Spinal cord (tissue), 9 donors: ENCODE measurements at regions not wholly inside any gene's neighbourhood (a gene's known extent, or its start where the extent isn't known, plus 50 kb on each side); places are given as distances from the start of the nearest gene placed in this dataset.

Experiments used
- DNase-seq, 6 donors: peaks; one replicate each; pipeline versions ENCODE4 v3.0.0 to v3.0.0-alpha.2; 2013 to 2015; ENCODE audit warnings: low spot score in 6 of 6, low read depth in 4 of 6
- H3K27ac ChIP-seq: one replicate; pipeline ENCODE4 v1.5.1; 2013; ENCODE audit warnings: low read depth, low read length, control low read depth
- H3K27me3 ChIP-seq: one replicate; pipeline ENCODE4 v1.6.1; 2013; ENCODE audit warnings: low read length; ENCODE audit not compliant: control insufficient read depth, insufficient read depth
- H3K36me3 ChIP-seq: one replicate; pipeline ENCODE4 v1.6.1; 2013; ENCODE audit warnings: low read length; ENCODE audit not compliant: control insufficient read depth, insufficient read depth
- H3K4me1 ChIP-seq: one replicate; pipeline ENCODE4 v1.6.1; 2013; ENCODE audit warnings: low read length; ENCODE audit not compliant: control insufficient read depth, insufficient read depth
- H3K4me3 ChIP-seq: one replicate; pipeline ENCODE4 v1.5.1; 2013; ENCODE audit warnings: low read depth, low read length, control low read depth
- H3K9me3 ChIP-seq: one replicate; pipeline ENCODE4 v1.6.1; 2013; ENCODE audit warnings: low read length; ENCODE audit not compliant: control insufficient read depth, insufficient read depth
- WGBS: methylation state at CpG from one replicate; pipeline ENCODE4 v1.1.5; 2013; ENCODE audit warnings: missing lambda C conversion rate; ENCODE audit not compliant: insufficient coverage; 5-methylcytosine and 5-hydroxymethylcytosine counted together
- donor health status: healthy.

DNA sequence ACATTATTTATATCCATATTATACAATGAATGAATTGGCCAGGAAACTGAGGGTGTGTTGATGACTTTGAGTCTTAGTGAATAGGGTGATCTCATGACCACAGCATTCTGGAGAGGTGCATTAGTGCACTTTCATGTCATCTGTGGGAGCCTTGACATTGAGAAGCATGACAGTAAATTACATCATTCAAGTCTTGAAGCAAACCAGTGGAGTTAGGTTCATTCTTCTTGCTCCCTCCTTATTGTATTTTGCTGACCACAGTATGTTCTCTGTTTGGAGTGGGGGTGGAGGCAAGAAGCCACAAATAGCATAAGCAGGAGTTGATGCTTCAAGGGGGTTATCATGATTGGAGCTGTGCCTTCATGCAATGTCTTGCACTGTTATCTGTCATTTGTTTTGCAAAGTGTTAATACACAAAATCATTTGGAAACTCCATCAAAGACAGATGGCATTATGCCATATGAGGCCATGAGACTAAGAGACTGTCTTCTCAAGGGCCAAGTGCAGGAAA is 680.2 kb downstream of the NYAP2 start:
- Histone ChIP-seq H3K9me3 (no peaks in the 10 kb centered on the region), H3K36me3 (no peaks in the 10 kb centered on the region), H3K27ac (no peak overlapping the region), H3K27me3 (no peaks in the 10 kb centered on the region), H3K4me1 (no peaks in the 10 kb centered on the region), H3K4me3 (no peak overlapping the region)
- no peak for DNase-seq

DNA sequence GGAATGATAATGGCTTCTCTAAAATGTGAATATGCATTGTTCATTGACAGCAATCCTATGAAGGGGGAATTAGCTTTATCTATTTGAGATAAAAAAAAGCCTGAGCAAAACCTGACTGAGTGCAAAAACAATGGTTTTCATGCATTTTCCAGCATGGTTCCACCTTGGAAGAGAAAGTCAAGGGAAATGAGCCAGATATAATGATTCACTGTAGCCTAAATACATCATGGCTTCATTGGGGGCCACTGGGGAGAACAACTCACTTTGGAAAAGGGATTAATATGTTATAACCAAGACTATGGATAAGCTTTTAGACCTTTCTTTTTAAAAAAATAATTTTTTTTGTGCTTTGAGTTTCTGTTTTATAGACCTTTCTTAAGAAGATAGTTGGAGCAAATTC is 679.7 kb downstream of the NYAP2 start:
- no peak overlapping the region for H3K4me3 ChIP-seq
- no peaks in the 10 kb centered on the region for H3K36me3 ChIP-seq
- H3K9me3 ChIP-seq, result no peaks in the 10 kb centered on the region
- H3K27me3 ChIP-seq, result no peaks in the 10 kb centered on the region
- no peak for DNase-seq
- H3K27ac ChIP-seq, result no peak overlapping the region
- H3K4me1 ChIP-seq, result no peaks in the 10 kb centered on the region

DNA sequence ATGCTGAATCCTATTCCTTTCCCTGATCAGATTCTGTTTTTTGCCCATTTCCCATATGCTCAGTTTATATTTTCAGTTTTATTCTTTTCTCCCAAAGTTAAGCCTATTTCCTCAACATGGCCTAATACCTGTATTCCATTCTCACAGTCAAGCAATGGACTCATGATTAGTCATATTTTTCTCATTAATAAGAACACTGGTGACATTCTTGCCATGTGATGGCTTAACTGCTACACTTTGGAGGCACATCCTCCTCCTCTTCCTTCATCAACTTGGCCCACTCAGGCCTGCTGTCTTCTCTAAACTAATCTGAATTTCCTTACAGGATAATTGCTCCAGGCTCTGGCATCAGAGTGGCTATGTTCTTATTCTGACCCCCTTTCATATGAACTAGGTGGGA is 679.2 kb downstream of the NYAP2 start:
- H3K4me3 ChIP-seq, result no peak overlapping the region
- no peak for DNase-seq

DNA sequence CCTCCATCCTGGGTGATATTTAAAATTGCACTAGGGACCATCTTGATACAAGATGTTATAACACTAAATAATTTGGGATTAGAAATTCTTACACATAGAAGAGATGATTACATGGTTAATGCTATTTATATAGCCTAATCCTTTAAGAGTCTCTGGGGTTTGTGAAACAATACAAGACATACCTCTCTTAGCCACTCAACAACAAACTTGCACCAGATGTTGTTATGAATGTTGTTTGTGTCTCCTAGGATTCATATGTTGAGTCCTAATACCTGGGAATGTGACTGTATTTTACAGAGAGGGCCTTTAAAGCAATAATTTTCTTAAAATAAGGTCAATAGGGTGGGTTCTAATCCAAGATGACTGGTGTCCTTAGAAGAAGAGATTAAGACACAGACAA is 678.3 kb downstream of the NYAP2 start:
- no peak for DNase-seq

More for the DNA sequence above, 679.2 kb downstream of the NYAP2 start:
- H3K9me3 ChIP-seq, result no peaks in the 10 kb centered on the region
- no peaks in the 10 kb centered on the region for H3K27me3 ChIP-seq
- H3K4me1 ChIP-seq, result no peaks in the 10 kb centered on the region
- H3K27ac ChIP-seq, result no peak overlapping the region
- no peaks in the 10 kb centered on the region for H3K36me3 ChIP-seq

DNA sequence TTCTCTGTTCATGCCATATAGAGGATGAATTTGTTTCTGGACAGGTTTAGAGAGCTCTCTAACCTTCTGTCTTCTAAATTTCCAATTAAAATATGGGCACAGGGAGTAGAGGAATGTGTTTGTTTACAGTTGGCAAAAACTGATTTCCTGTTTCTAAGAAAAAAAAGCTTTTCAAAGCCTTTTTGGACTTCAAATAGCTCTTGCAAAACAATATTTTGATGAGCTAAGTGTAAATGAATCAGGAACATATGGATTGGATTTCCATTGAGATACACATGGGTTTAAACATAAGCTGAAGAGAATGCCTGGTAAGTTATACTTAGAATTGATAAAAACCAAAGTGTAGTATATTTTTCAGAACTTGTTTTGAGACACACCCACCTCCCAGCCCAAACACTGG is 677.5 kb downstream of the NYAP2 start:
- H3K36me3 ChIP-seq, result no peaks in the 10 kb centered on the region

More for the DNA sequence above, 678.3 kb downstream of the NYAP2 start:
- H3K27me3 ChIP-seq, result no peaks in the 10 kb centered on the region
- no peaks in the 10 kb centered on the region for H3K4me1 ChIP-seq
- no peaks in the 10 kb centered on the region for H3K9me3 ChIP-seq
- no peaks in the 10 kb centered on the region for H3K36me3 ChIP-seq
- H3K27ac ChIP-seq, result no peak overlapping the region
- no peak overlapping the region for H3K4me3 ChIP-seq

DNA sequence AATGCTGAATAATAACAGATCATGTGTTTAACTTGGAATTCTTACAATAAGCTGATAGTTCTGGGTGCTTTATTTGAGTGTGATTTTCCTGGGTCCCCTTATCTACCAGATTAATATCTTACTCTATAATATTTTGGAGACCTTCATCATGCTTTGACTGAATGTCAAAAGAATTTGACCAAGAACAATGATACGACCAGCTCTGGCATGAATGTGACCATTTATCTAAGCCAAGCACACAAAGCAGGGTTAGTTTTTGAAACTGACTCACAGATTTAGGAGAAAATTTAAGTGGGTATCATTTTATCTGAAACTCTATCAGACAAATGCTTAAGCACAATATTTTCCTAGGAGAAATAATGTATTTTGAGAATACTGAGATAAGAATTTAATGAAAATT is 677.0 kb downstream of the NYAP2 start:
- Histone ChIP-seq H3K4me3 (no peak overlapping the region), H3K9me3 (no peaks in the 10 kb centered on the region), H3K4me1 (no peaks in the 10 kb centered on the region), H3K27ac (no peak overlapping the region), H3K36me3 (no peaks in the 10 kb centered on the region), H3K27me3 (no peaks in the 10 kb centered on the region)
- no CpG with 5 or more reads among the region's 1 CpG for WGBS
- no peak for DNase-seq

More for the DNA sequence above, 677.5 kb downstream of the NYAP2 start:
- H3K27ac ChIP-seq, result no peak overlapping the region
- no peaks in the 10 kb centered on the region for H3K9me3 ChIP-seq
- H3K4me3 ChIP-seq, result no peak overlapping the region
- no peaks in the 10 kb centered on the region for H3K27me3 ChIP-seq
- H3K4me1 ChIP-seq, result no peaks in the 10 kb centered on the region
- DNase-seq, result peak in 1 of 6 donors; percentile 41

DNA sequence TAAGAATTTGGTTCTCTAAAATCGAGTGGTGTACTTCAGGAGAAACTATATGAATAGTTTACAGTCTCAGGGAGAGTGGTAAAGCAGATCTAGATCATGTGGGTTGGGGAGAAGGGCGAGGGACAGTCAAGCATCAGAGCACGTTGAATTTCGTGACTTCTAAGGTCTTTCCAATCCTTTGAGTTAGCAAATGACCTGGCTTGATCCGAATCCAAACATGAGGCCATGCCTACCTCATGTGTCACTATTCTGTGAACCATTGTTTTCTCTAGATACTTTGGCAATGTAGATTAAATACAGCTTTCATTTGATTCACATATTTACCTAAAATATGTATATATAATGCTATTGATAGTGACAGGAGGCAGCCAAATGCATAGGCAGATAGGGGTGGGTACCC is 674.9 kb downstream of the NYAP2 start:
- Histone ChIP-seq H3K4me3 (no peak overlapping the region), H3K4me1 (no peaks in the 10 kb centered on the region), H3K27me3 (no peaks in the 10 kb centered on the region), H3K36me3 (no peaks in the 10 kb centered on the region), H3K9me3 (no peaks in the 10 kb centered on the region), H3K27ac (no peak overlapping the region)
- 100% methylated on average over 1 of the region's 5 CpGs for WGBS
- no peak for DNase-seq

DNA sequence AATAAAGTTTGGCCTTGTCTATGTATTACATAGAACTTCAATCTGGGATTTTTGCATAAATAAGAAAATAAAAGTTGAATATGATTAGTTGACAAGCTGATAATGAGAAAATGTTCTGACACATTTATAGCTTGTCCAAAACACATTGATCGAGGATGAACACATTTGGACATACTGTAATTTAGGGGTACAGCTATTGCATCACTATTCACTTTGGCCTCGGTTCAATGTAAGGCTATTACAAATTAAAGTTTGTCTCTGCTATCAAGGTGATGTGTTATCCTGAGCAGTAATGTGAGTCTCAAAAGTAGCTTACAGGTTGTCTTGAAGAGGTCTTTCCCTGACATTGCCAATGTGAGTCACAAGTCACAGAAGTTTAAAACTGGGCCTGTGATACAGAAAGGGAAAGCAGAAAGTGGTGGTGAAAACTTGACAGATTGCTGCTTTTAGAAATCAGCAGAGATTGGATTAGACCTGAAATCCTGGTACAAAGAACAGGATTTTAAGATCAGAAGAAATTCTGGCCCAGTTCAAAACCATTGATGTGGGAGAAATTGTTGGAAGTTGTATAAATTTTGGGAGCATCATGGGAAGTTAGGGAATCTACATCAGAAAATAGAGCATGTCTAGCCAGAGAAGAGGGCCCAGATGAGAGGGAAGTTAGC is 674.1 kb downstream of the NYAP2 start:
- WGBS, result no CpG with 5 or more reads among the region's 2 CpGs
- no peaks in the 10 kb centered on the region for H3K36me3 ChIP-seq
- no peaks in the 10 kb centered on the region for H3K9me3 ChIP-seq
- H3K27me3 ChIP-seq, result no peaks in the 10 kb centered on the region
- no peak for DNase-seq
- no peak overlapping the region for H3K4me3 ChIP-seq
- no peaks in the 10 kb centered on the region for H3K4me1 ChIP-seq
- H3K27ac ChIP-seq, result no peak overlapping the region

DNA sequence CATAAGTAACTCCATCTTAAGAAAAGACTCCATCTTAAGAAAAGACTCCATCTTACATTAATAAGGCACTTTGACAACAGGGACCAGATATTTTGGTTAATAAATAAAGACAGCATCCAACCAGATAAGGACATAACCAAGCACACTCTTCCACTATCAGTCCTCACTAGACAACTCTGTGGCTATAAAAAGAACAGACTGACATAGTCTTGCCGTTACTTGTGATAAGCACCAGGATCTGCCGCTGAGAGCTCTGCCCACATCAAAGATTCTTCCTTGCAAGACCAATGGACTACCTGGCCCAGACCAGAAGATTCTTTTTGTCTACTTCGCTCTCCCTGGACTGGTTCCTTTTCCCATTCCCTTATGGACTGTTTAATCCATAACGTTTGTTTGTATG is 667.4 kb downstream of the NYAP2 start:
- H3K4me1 ChIP-seq, result no peaks in the 10 kb centered on the region
- H3K27me3 ChIP-seq, result no peaks in the 10 kb centered on the region
- H3K27ac ChIP-seq, result no peak overlapping the region
- WGBS, result 86% methylated on average over 2 of the region's 4 CpGs
- no peaks in the 10 kb centered on the region for H3K9me3 ChIP-seq
- H3K4me3 ChIP-seq, result no peak overlapping the region
- no peak for DNase-seq
- no peaks in the 10 kb centered on the region for H3K36me3 ChIP-seq

DNA sequence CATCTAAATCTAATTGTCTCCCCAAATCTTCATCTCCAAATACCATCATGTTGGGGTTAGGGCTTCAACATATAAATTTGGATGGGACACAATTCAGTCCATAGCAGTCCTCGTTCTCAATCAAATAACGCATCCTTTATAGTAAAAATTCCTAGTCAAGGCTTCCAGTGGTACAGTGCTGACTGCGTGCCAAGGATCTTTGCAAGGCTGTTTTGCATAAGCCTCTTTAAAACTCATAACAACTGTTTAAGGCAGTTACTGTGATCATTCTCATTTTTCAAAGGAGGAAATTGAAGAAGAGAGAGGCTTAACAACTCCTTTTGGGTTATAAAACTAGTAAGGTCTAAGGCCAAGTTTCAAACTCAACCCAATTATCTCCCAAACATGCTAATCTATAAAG is 666.9 kb downstream of the NYAP2 start:
- no peaks in the 10 kb centered on the region for H3K36me3 ChIP-seq
- no peaks in the 10 kb centered on the region for H3K9me3 ChIP-seq
- no peak overlapping the region for H3K4me3 ChIP-seq
- peak in 2 of 6 donors; percentile 19 to 62 for DNase-seq
- no peak overlapping the region for H3K27ac ChIP-seq
- no peaks in the 10 kb centered on the region for H3K4me1 ChIP-seq
- H3K27me3 ChIP-seq, result no peaks in the 10 kb centered on the region
- 79% methylated on average over 3 of the region's 3 CpGs for WGBS
